ENCODE measurements at regions not wholly inside any gene's neighbourhood (a gene's known extent, or its start where the extent isn't known, plus 50 kb on each side); places are given as distances from the start of the nearest gene placed in this dataset.

DNA sequence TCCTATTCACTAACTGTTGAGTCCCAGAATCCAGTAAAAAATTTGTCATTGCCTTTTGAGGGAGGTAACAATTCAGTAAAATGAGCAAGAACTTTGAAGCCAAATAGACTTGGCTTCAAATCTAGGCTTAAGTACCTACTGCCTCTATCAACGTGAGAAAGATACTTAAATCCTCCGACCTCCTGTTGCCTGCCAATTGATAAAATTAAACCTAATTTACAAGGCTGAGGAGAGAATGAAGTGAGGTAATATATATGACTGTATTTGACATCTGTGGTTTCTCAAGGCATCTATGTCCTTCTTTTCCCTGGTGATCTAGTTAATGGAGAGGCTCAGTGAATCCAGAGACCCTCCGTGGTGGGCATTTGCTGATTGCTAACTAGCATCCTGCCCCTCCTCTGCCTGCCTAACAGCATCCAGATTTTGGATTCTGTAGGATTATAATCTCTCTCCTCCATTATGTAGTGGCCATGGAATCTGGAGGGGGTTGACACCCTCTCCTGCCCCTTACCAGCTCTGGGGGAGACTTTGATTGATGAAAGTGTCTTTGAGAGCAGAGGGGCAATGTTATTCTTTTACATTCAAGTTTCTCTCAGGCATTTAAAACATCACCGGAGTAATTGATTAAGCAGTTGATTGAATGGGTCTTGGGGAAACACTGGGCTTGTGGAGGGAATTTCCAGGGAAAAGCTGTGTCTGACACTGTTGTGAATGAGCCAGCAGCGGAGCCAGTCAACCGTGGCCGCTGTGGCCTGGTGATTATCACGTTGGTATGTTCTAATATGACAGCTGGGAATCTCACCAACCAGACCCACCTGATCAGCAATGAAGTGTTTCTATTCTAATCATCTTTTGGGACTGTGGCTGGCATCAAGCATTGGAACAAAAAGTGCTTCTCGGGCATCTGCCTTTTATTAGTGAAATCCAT, 140.7 kb upstream of the FAM78B start:
- no peak for TF ChIP-seq CTCF (IDR thresholded peaks at IDR 0.05; ENCODE audit: extremely low read depth in 1 of 2, insufficient read depth in 1 of 2, low read depth in 1 of 2, low read length in 2 of 2)
- TF ChIP-seq POLR2A (IDR thresholded peaks at IDR 0.05; ENCODE audit: low read depth, low read length): no peak
- TF ChIP-seq, protein P1, sequence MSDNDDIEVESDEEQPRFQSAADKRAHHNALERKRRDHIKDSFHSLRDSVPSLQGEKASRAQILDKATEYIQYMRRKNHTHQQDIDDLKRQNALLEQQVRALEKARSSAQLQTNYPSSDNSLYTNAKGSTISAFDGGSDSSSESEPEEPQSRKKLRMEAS (IDR thresholded peaks at IDR 0.05; ENCODE audit: insufficient read depth, insufficient read length): no peak
- TF ChIP-seq EZH2 (IDR thresholded peaks at IDR 0.05; ENCODE audit: borderline replicate concordance, low read depth, low read length, severe bottlenecking): no peak
- TF ChIP-seq MYC (IDR thresholded peaks at IDR 0.05; ENCODE audit: low read depth, low read length): no peak
- no peak for TF ChIP-seq JUN (IDR thresholded peaks at IDR 0.05; ENCODE audit: borderline replicate concordance, insufficient read depth, insufficient read length, low read depth)
- TF ChIP-seq FOS (IDR thresholded peaks at IDR 0.05; ENCODE audit: borderline replicate concordance, insufficient read depth, low read length): no peak

Data from endothelial cell of umbilical vein (primary cell).